OCI-LY1 (cell line): ENCODE measurements at regions not wholly inside any gene's neighbourhood (a gene's known extent, or its start where the extent isn't known, plus 50 kb on each side); places are given as distances from the start of the nearest gene placed in this dataset.

ENCODE experiments used
- H2AFZ ChIP-seq: fragments of 200-600 bp; sonication (generic), shearing (Covaris generic); 2 replicates; pipeline ENCODE4 v1.6.0; 2014; ENCODE audit warnings: antibody characterized with exemption, mild to moderate bottlenecking, low read length
- H3F3A ChIP-seq: fragments of 200-600 bp; sonication (generic), shearing (Covaris generic); 2 replicates; pipeline ENCODE4 v1.6.0; 2014; ENCODE audit warnings: mild to moderate bottlenecking, antibody characterized with exemption, low read length, moderate library complexity; ENCODE audit not compliant: insufficient read depth
- H3K27ac ChIP-seq: fragments of 200-600 bp; sonication (generic); 2 replicates; pipeline ENCODE4 v1.5.1; 2014; ENCODE audit warnings: low read length, mixed run types, mild to moderate bottlenecking, low read depth; ENCODE audit not compliant: poor library complexity, severe bottlenecking
- H3K27me3 ChIP-seq: fragments of 200-600 bp; sonication (generic); 2 replicates; pipeline ENCODE4 v1.6.0; 2014; ENCODE audit warnings: antibody characterized with exemption, mild to moderate bottlenecking, low read length, moderate library complexity; ENCODE audit not compliant: insufficient read depth
- H3K36me3 ChIP-seq: fragments of 200-600 bp; sonication (generic); 2 replicates; pipeline ENCODE4 v1.6.1; 2014; ENCODE audit warnings: mild to moderate bottlenecking, antibody characterized with exemption, low read length, moderate library complexity, mixed read lengths; ENCODE audit not compliant: insufficient read depth
- H3K4me1 ChIP-seq: fragments of 200-600 bp; sonication (generic); 2 replicates; pipeline ENCODE4 v1.5.1; 2014; ENCODE audit warnings: mild to moderate bottlenecking, low read length, moderate library complexity; ENCODE audit not compliant: insufficient read depth, severe bottlenecking
- H3K4me2 ChIP-seq: fragments of 200-600 bp; sonication (generic), shearing (Covaris generic); 2 replicates; pipeline ENCODE4 v1.6.1; 2014; ENCODE audit warnings: low read length
- H3K4me3 ChIP-seq: fragments of 200-600 bp; sonication (generic); 2 replicates; pipeline ENCODE4 v1.5.1; 2014; ENCODE audit warnings: low read length, low read depth, mild to moderate bottlenecking, mixed read lengths; ENCODE audit not compliant: poor library complexity, severe bottlenecking
- H3K79me2 ChIP-seq: fragments of 200-600 bp; shearing (Covaris generic); 2 replicates; pipeline ENCODE4 v1.6.1; 2016; ENCODE audit warnings: mixed run types, low read length, mixed read lengths; ENCODE audit not compliant: insufficient read depth
- H3K9ac ChIP-seq: fragments of 200-600 bp; sonication (generic), shearing (Covaris generic); 2 replicates; pipeline ENCODE4 v1.6.1; 2014; ENCODE audit warnings: mild to moderate bottlenecking, low read length, mixed read lengths
- H3K9me2 ChIP-seq: fragments of 200-600 bp; sonication (generic), shearing (Covaris generic); 2 replicates; pipeline ENCODE4 v1.6.1; 2014; ENCODE audit warnings: low read depth, mild to moderate bottlenecking, low read length, mixed read lengths
- H3K9me3 ChIP-seq: fragments of 200-600 bp; shearing (Covaris generic); 2 replicates; pipeline ENCODE4 v1.6.1; 2014; ENCODE audit warnings: low read length, mixed read lengths
- H4K20me1 ChIP-seq: fragments of 200-600 bp; sonication (generic), shearing (Covaris generic); 2 replicates; pipeline ENCODE4 v1.6.0; 2016; ENCODE audit warnings: mild to moderate bottlenecking, low read length; ENCODE audit not compliant: insufficient read depth
- EZH2 ChIP-seq: fragments of 200-600 bp; sonication (generic), shearing (Covaris generic); IDR thresholded peaks from 2 replicates; pipeline ENCODE4 v1.8.0; 2017; ENCODE audit warnings: borderline replicate concordance, mixed run types, mild to moderate bottlenecking, antibody characterized with exemption, low read length, moderate library complexity, mixed read lengths
- TF ChIP-seq, protein P1 (sequence below): fragments of 200-600 bp; sonication (generic), shearing (Covaris generic); IDR thresholded peaks from 2 replicates; pipeline ENCODE4 v1.5.1; 2017; ENCODE audit warnings: mild to moderate bottlenecking, antibody characterized with exemption, low read length, moderate library complexity, mixed read lengths

DNA sequence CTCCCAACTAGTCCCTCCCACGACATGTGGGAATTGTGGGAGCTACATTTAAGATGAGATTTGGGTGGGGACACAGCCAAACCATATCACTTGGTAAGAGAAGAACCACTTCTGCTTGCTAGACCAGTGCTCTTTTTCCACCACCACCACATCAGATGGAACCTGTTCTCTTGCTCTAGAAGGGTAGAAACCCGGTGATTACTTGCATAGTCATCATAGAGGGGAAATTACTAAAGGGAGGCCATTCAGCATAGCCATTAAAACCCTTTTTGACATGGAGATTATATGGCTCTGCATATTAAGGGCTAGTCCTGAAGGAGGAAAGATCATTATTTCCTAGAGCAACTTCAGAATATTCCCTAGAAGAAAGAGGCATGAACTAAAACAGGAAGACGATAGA is 1188.0 kb downstream of the CDH11 start:
- Histone ChIP-seq H3K4me1 (no peaks in the 10 kb centered on the region), H3K27me3 (no peaks in the 10 kb centered on the region), H3K9me2 (no peaks in the 10 kb centered on the region), H3K4me3 (no peak overlapping the region), H3F3A (no peaks in the 10 kb centered on the region), H3K36me3 (no peaks in the 10 kb centered on the region), H3K27ac (no peak overlapping the region), H3K9me3 (no peaks in the 10 kb centered on the region), H4K20me1 (no peaks in the 10 kb centered on the region), H3K9ac (no peak overlapping the region), H3K79me2 (no peaks in the 10 kb centered on the region), H3K4me2 (no peak overlapping the region), H2AFZ (no peak overlapping the region)
- TF ChIP-seq, protein P1, sequence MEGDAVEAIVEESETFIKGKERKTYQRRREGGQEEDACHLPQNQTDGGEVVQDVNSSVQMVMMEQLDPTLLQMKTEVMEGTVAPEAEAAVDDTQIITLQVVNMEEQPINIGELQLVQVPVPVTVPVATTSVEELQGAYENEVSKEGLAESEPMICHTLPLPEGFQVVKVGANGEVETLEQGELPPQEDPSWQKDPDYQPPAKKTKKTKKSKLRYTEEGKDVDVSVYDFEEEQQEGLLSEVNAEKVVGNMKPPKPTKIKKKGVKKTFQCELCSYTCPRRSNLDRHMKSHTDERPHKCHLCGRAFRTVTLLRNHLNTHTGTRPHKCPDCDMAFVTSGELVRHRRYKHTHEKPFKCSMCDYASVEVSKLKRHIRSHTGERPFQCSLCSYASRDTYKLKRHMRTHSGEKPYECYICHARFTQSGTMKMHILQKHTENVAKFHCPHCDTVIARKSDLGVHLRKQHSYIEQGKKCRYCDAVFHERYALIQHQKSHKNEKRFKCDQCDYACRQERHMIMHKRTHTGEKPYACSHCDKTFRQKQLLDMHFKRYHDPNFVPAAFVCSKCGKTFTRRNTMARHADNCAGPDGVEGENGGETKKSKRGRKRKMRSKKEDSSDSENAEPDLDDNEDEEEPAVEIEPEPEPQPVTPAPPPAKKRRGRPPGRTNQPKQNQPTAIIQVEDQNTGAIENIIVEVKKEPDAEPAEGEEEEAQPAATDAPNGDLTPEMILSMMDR, result no peak
- TF ChIP-seq EZH2, result no peak

- no peak overlapping the region for H2AFZ ChIP-seq
- no peak overlapping the region for H3K4me3 ChIP-seq
- no peaks in the 10 kb centered on the region for H3K4me1 ChIP-seq
- H3F3A ChIP-seq, result no peaks in the 10 kb centered on the region
- H3K27ac ChIP-seq, result no peak overlapping the region
- no peaks in the 10 kb centered on the region for H3K36me3 ChIP-seq
- H3K79me2 ChIP-seq, result no peaks in the 10 kb centered on the region
- no peak overlapping the region for H3K4me2 ChIP-seq
- no peaks in the 10 kb centered on the region for H3K9me2 ChIP-seq
- H3K27me3 ChIP-seq, result no peaks in the 10 kb centered on the region
- no peaks in the 10 kb centered on the region for H4K20me1 ChIP-seq
- H3K9me3 ChIP-seq, result no peaks in the 10 kb centered on the region
- H3K9ac ChIP-seq, result no peak overlapping the region
- TF ChIP-seq, protein P1, result no peak
- TF ChIP-seq EZH2, result no peak
Observed at GRCh38 chr16:63928421-63928820, 1193.4 kb downstream of the CDH11 start.

DNA sequence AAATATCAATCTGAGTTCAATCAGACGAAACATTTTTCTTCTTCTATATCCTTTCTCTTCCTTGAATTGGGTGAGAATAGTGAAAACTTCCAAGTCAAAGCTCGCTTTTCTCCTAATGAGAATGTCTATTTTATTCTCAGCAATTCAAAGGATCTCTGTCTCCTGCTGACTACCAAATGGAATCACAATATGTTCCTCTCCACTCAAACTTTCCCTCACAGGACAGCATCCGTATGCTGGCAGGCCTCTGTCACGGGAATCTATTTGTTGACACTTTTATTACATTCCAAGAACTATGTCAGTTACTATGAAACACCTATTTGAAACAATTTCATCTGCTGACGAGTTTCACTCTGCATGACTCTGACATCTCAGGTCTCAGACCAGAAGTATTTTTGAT is 1196.6 kb downstream of the CDH11 start:
- H3K4me1 ChIP-seq, result peaks cover 5% of the 10 kb centered on the region
- H3K36me3 ChIP-seq, result no peaks in the 10 kb centered on the region
- no peaks in the 10 kb centered on the region for H3K9me3 ChIP-seq
- H3K4me3 ChIP-seq, result no peak overlapping the region
- no peak overlapping the region for H3K4me2 ChIP-seq
- no peaks in the 10 kb centered on the region for H3K27me3 ChIP-seq
- no peak overlapping the region for H3K9ac ChIP-seq
- H3F3A ChIP-seq, result no peaks in the 10 kb centered on the region
- no peaks in the 10 kb centered on the region for H4K20me1 ChIP-seq
- H3K27ac ChIP-seq, result no peak overlapping the region
- H2AFZ ChIP-seq, result no peak overlapping the region
- TF ChIP-seq, protein P1, result no peak
- TF ChIP-seq EZH2, result no peak
- H3K9me2 ChIP-seq, result no peaks in the 10 kb centered on the region
- no peaks in the 10 kb centered on the region for H3K79me2 ChIP-seq
